Parathyroid adenoma (tissue), 2 donors: ENCODE measurements at regions not wholly inside any gene's neighbourhood (a gene's known extent, or its start where the extent isn't known, plus 50 kb on each side); places are given as distances from the start of the nearest gene placed in this dataset.

Experiments
- H2AFZ ChIP-seq: fragments of 300-600 bp; sonication (generic); one replicate; pipeline ENCODE4 v1.7.0; 2017; ENCODE audit warnings: antibody characterized with exemption, mild to moderate bottlenecking
- H3K27ac ChIP-seq: fragments of 300-600 bp; sonication (generic); one replicate; pipeline ENCODE4 v1.7.0; 2017
- H3K27me3 ChIP-seq: fragments of 300-600 bp; sonication (generic); one replicate; pipeline ENCODE4 v1.7.0; 2017; ENCODE audit warnings: low read length; ENCODE audit not compliant: control insufficient read depth, insufficient read depth
- H3K36me3 ChIP-seq: fragments of 300-600 bp; sonication (generic); one replicate; pipeline ENCODE4 v1.7.0; 2017; ENCODE audit warnings: low read length; ENCODE audit not compliant: control insufficient read depth, insufficient read depth
- H3K4me1 ChIP-seq: fragments of 300-600 bp; sonication (generic); one replicate; pipeline ENCODE4 v1.7.0; 2017; ENCODE audit warnings: control low read depth
- H3K4me2 ChIP-seq: fragments of 300-600 bp; sonication (generic); one replicate; pipeline ENCODE4 v1.7.0; 2017; ENCODE audit warnings: low read length
- H3K4me3 ChIP-seq: fragments of 300-600 bp; sonication (generic); one replicate; pipeline ENCODE4 v1.7.0; 2017; ENCODE audit warnings: low read depth, low read length
- H3K79me2 ChIP-seq: fragments of 300-600 bp; sonication (generic); one replicate; pipeline ENCODE4 v1.7.0; 2017; ENCODE audit warnings: control low read depth
- H3K9ac ChIP-seq: fragments of 300-600 bp; sonication (generic); one replicate; pipeline ENCODE4 v1.7.0; 2017; ENCODE audit warnings: mild to moderate bottlenecking
- H3K9me3 ChIP-seq: fragments of 300-600 bp; sonication (generic); one replicate; pipeline ENCODE4 v1.7.0; 2017; ENCODE audit warnings: low read length; ENCODE audit not compliant: control insufficient read depth
- TF ChIP-seq, protein P1 (sequence below): fragments of 300-600 bp; sonication (generic); IDR thresholded peaks from one replicate; pipeline ENCODE4 v1.7.0; 2017; ENCODE audit warnings: antibody characterized with exemption, mild to moderate bottlenecking
- donor health status: primary hyperparathyroidism.

GRCh38 chr2:220531216-220531615 is 903.8 kb downstream of the SLC4A3 start:
- Histone ChIP-seq H3K9me3 (peaks cover 3% of the 10 kb centered on the region), H3K9ac (no peak overlapping the region), H2AFZ (no peak overlapping the region), H3K27me3 (no peaks in the 10 kb centered on the region), H3K4me3 (no peak overlapping the region), H3K4me2 (no peak overlapping the region), H3K4me1 (no peaks in the 10 kb centered on the region), H3K27ac (no peak overlapping the region), H3K36me3 (no peaks in the 10 kb centered on the region), H3K79me2 (no peaks in the 10 kb centered on the region)
- TF ChIP-seq, protein P1, sequence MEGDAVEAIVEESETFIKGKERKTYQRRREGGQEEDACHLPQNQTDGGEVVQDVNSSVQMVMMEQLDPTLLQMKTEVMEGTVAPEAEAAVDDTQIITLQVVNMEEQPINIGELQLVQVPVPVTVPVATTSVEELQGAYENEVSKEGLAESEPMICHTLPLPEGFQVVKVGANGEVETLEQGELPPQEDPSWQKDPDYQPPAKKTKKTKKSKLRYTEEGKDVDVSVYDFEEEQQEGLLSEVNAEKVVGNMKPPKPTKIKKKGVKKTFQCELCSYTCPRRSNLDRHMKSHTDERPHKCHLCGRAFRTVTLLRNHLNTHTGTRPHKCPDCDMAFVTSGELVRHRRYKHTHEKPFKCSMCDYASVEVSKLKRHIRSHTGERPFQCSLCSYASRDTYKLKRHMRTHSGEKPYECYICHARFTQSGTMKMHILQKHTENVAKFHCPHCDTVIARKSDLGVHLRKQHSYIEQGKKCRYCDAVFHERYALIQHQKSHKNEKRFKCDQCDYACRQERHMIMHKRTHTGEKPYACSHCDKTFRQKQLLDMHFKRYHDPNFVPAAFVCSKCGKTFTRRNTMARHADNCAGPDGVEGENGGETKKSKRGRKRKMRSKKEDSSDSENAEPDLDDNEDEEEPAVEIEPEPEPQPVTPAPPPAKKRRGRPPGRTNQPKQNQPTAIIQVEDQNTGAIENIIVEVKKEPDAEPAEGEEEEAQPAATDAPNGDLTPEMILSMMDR = no peak

GRCh38 chr2:220533485-220533884 is 906.1 kb downstream of the SLC4A3 start:
- Histone ChIP-seq H3K9ac (no peak overlapping the region), H3K36me3 (no peaks in the 10 kb centered on the region), H3K4me2 (no peak overlapping the region), H3K79me2 (no peaks in the 10 kb centered on the region), H3K4me3 (no peak overlapping the region), H3K27ac (no peak overlapping the region), H2AFZ (no peak overlapping the region), H3K9me3 (peaks cover 3% of the 10 kb centered on the region), H3K27me3 (no peaks in the 10 kb centered on the region), H3K4me1 (no peaks in the 10 kb centered on the region)
- TF ChIP-seq, protein P1 = no peak

DNA sequence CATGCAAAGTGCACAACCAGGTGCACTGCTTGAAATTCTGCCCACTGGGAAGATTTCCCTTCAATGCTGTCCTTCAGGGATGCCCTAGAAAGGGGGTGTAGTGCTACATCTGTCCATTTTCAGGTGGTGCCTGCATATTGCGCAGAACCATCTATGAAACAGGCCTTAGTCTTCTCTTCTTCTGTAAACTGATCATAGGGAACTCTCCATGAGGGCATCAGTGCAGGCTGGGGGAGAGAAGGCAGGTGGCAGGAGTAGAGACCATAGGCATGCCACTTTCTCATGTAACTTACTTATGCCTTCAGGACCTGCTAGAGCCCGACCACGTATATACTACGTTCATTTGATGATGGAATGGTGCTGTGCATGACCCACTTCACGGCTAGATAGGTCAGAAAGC is 912.1 kb downstream of the SLC4A3 start:
- H3K4me1 ChIP-seq = no peaks in the 10 kb centered on the region
- H3K4me3 ChIP-seq = no peak overlapping the region
- no peaks in the 10 kb centered on the region for H3K36me3 ChIP-seq
- H3K27me3 ChIP-seq = no peaks in the 10 kb centered on the region
- H3K27ac ChIP-seq = no peak overlapping the region
- no peak overlapping the region for H2AFZ ChIP-seq
- H3K9ac ChIP-seq = no peak overlapping the region
- TF ChIP-seq, protein P1 = no peak
- peaks cover 3% of the 10 kb centered on the region for H3K9me3 ChIP-seq
- H3K4me2 ChIP-seq = no peak overlapping the region
- H3K79me2 ChIP-seq = no peaks in the 10 kb centered on the region

GRCh38 chr2:220544049-220544448 is 916.6 kb downstream of the SLC4A3 start:
- Histone ChIP-seq H3K4me2 (no peak overlapping the region), H3K9ac (no peak overlapping the region), H3K36me3 (no peaks in the 10 kb centered on the region), H2AFZ (no peak overlapping the region), H3K4me3 (no peak overlapping the region), H3K9me3 (no peaks in the 10 kb centered on the region), H3K4me1 (no peaks in the 10 kb centered on the region), H3K27me3 (no peaks in the 10 kb centered on the region), H3K79me2 (no peaks in the 10 kb centered on the region), H3K27ac (no peak overlapping the region)
- TF ChIP-seq, protein P1 = no peak

DNA sequence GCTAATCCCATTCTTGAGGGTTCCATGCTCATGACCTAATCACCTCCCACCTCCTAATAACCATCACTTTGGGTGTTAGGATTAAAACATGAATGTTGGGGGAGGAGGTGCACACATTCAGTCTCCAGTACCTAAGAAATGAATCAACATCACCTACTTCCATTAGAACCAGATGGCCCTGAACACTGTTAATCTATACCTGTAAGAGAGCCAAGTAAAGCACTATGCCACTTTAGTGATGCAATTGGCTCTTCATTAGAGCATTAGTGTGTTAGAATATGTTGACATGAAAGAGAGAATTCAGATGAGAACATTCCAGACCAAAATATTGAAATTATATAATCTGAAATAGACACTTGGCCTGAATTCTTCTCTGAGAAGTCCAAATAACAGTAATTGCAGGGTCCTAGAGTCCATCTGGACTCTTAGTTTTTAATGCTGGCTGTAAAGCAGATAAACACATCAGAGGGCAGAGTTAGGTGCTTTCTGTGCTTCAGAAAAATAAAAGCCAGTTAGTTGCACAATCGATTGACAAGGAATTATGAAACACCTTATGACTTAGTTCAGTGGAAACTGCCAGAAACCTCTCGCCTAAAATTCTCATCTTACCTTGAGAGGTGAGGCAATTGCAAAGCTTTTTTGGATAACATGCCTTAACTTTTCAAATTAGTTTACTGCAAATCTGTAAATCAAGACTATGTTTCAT is 923.7 kb downstream of the SLC4A3 start:
- Histone ChIP-seq H3K9ac (no peak overlapping the region), H3K36me3 (no peaks in the 10 kb centered on the region), H3K79me2 (no peaks in the 10 kb centered on the region), H3K9me3 (no peaks in the 10 kb centered on the region), H3K27ac (no peak overlapping the region), H3K4me3 (no peak overlapping the region), H3K4me2 (no peak overlapping the region), H2AFZ (no peak overlapping the region), H3K4me1 (no peaks in the 10 kb centered on the region), H3K27me3 (no peaks in the 10 kb centered on the region)
- TF ChIP-seq, protein P1 = no peak
